Neural progenitor cell (in vitro differentiated cells): ENCODE measurements at regions not wholly inside any gene's neighbourhood (a gene's known extent, or its start where the extent isn't known, plus 50 kb on each side); places are given as distances from the start of the nearest gene placed in this dataset.
A peak's percentile ranks its signal among the peaks of the same experiment; 100 is the strongest.
"Not testable (repeated sequence)": the region's sequence is repeated elsewhere in the genome, so short reads cannot be mapped to it uniquely, and the experiment has no call there.

Experiments
- DNase-seq: peaks from one replicate; pipeline ENCODE4 v3.0.0-alpha.2; 2016; ENCODE audit warnings: low spot score
- H2AFZ ChIP-seq: fragments of 200-600 bp; sonication (generic); replicated peaks from 2 replicates; pipeline ENCODE4 v1.6.1; 2016; ENCODE audit warnings: antibody characterized with exemption
- H3F3A ChIP-seq: fragments of 200-600 bp; sonication (generic); 2 replicates; pipeline ENCODE4 v1.6.1; 2016; ENCODE audit warnings: antibody characterized with exemption, low read depth
- H3K27ac ChIP-seq: fragments of 200-600 bp; sonication (generic); 2 replicates; pipeline ENCODE4 v1.5.1; 2016; ENCODE audit warnings: mild to moderate bottlenecking
- H3K27me3 ChIP-seq: fragments of 200-600 bp; sonication (generic); 2 replicates; pipeline ENCODE4 v1.6.1; 2016; ENCODE audit warnings: mild to moderate bottlenecking, moderate library complexity
- H3K36me3 ChIP-seq: fragments of 200-600 bp; sonication (generic); 2 replicates; pipeline ENCODE4 v1.5.1; 2016
- H3K4me1 ChIP-seq: fragments of 200-600 bp; sonication (generic); 2 replicates; pipeline ENCODE4 v1.6.1; 2016; ENCODE audit warnings: mixed run types
- H3K4me2 ChIP-seq: fragments of 200-600 bp; sonication (generic); 2 replicates; pipeline ENCODE4 v1.6.1; 2016
- H3K4me3 ChIP-seq: fragments of 200-600 bp; sonication (generic); 2 replicates; pipeline ENCODE4 v1.5.1; 2016
- H3K79me2 ChIP-seq: fragments of 200-600 bp; sonication (generic); 2 replicates; pipeline ENCODE4 v1.6.1; 2016; ENCODE audit warnings: low read depth
- H3K9ac ChIP-seq: fragments of 200-600 bp; sonication (generic); 2 replicates; pipeline ENCODE4 v1.6.1; 2016
- H3K9me3 ChIP-seq: fragments of 200-600 bp; sonication (generic); 2 replicates; pipeline ENCODE4 v1.5.1; 2016; ENCODE audit warnings: low read depth
- H4K20me1 ChIP-seq: fragments of 200-600 bp; sonication (generic); 2 replicates; pipeline ENCODE4 v1.6.1; 2016; ENCODE audit warnings: low read depth
- H3K27ac Mint-ChIP-seq: 3 replicates; pipeline ENCODE4 v1.8.0; 2021; ENCODE audit warnings: mixed read lengths
- H3K27me3 Mint-ChIP-seq: 2 replicates; pipeline ENCODE4 v1.8.0; 2022; ENCODE audit warnings: low read depth, mild to moderate bottlenecking, inconsistent platforms, moderate library complexity, mixed read lengths; ENCODE audit not compliant: insufficient read depth
- H3K36me3 Mint-ChIP-seq: 3 replicates; pipeline ENCODE4 v1.8.0; 2021; ENCODE audit warnings: mixed read lengths
- H3K4me1 Mint-ChIP-seq: 3 replicates; pipeline ENCODE4 v1.8.0; 2021; ENCODE audit warnings: mixed read lengths
- H3K4me3 Mint-ChIP-seq: 3 replicates; pipeline ENCODE4 v1.8.0; 2021; ENCODE audit warnings: mild to moderate bottlenecking, moderate library complexity, mixed read lengths
- H3K9me3 Mint-ChIP-seq: 3 replicates; pipeline ENCODE4 v1.8.0; 2020; ENCODE audit warnings: mixed read lengths
- EZH2 ChIP-seq: fragments of 200-600 bp; sonication (generic); IDR thresholded peaks from 2 replicates; pipeline ENCODE4 v1.6.1; 2017; ENCODE audit warnings: antibody characterized with exemption, mild to moderate bottlenecking, moderate library complexity
- EZH2phosphoT487 ChIP-seq: fragments of 200-600 bp; sonication (generic); IDR thresholded peaks from 2 replicates; pipeline ENCODE4 v1.6.1; 2017; ENCODE audit warnings: antibody characterized with exemption
- TF ChIP-seq, protein P1 (sequence below): fragments of 200-600 bp; sonication (generic); IDR thresholded peaks from 2 replicates; pipeline ENCODE4 v1.5.1; 2017; ENCODE audit warnings: antibody characterized with exemption, mild to moderate bottlenecking

DNA sequence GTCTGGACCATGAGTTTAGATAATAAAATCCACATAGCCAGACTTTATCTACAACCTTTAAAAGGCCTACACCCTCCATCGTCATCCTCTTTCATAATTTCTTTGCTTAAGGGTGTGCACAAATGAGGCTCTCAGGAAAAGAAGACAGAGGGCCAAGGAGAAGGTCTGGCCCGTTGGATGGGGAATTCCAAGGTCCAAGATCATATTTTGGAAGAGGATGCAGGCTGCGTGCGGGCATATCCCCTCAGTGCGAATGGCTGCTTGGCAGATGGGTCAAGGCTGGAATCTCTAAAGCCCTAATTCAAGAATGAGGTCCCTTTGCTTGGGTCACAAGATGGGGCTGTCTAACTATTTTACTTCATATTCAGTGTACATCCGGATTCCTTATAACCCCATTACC is 782.2 kb upstream of the NCAM2 start:
- H3K27me3 Mint-ChIP-seq = no peaks in the 10 kb centered on the region
- DNase-seq = no peak
- TF ChIP-seq EZH2phosphoT487 (no peak), EZH2 (no peak)
- TF ChIP-seq, protein P1, sequence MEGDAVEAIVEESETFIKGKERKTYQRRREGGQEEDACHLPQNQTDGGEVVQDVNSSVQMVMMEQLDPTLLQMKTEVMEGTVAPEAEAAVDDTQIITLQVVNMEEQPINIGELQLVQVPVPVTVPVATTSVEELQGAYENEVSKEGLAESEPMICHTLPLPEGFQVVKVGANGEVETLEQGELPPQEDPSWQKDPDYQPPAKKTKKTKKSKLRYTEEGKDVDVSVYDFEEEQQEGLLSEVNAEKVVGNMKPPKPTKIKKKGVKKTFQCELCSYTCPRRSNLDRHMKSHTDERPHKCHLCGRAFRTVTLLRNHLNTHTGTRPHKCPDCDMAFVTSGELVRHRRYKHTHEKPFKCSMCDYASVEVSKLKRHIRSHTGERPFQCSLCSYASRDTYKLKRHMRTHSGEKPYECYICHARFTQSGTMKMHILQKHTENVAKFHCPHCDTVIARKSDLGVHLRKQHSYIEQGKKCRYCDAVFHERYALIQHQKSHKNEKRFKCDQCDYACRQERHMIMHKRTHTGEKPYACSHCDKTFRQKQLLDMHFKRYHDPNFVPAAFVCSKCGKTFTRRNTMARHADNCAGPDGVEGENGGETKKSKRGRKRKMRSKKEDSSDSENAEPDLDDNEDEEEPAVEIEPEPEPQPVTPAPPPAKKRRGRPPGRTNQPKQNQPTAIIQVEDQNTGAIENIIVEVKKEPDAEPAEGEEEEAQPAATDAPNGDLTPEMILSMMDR = no peak
- H3F3A ChIP-seq = no peaks in the 10 kb centered on the region
- H3K79me2 ChIP-seq = no peaks in the 10 kb centered on the region
- H3K9me3 ChIP-seq = no peaks in the 10 kb centered on the region
- no peaks in the 10 kb centered on the region for H3K27me3 ChIP-seq
- no peaks in the 10 kb centered on the region for H4K20me1 ChIP-seq
- H3K27ac ChIP-seq = no peak overlapping the region
- H3K4me1 Mint-ChIP-seq = no peaks in the 10 kb centered on the region
- H3K4me3 Mint-ChIP-seq = no peak overlapping the region
- no peaks in the 10 kb centered on the region for H3K9me3 Mint-ChIP-seq
- no peaks in the 10 kb centered on the region for H3K36me3 Mint-ChIP-seq
- peaks cover 3% of the 10 kb centered on the region for H3K4me1 ChIP-seq
- H3K4me3 ChIP-seq = no peak overlapping the region
- H3K36me3 ChIP-seq = no peaks in the 10 kb centered on the region
- H2AFZ ChIP-seq = peak overlapping the region; percentile 24
- H3K9ac ChIP-seq = no peak overlapping the region
- H3K27ac Mint-ChIP-seq = no peak overlapping the region
- no peak overlapping the region for H3K4me2 ChIP-seq

DNA sequence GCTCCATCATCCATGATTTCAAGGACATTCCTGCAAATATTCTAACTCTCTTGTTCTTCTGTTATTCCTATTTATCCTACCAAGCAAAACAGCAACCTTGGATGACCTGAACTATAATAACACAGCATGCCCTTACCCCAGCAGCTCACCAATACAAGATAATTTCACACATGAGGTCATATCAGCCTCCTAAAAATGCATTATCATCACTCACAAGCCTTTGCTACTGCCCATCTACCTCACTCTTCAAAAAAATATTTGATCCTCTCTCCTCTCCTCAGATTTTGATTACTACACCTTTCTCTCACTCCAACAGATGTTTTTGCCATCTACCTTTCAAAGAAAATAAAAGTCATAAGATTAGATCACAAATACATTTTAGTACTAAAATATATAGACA is 777.6 kb upstream of the NCAM2 start:
- Mint-ChIP-seq H3K9me3 (no peaks in the 10 kb centered on the region), H3K4me3 (no peak overlapping the region), H3K27ac (no peak overlapping the region), H3K4me1 (no peaks in the 10 kb centered on the region), H3K27me3 (no peaks in the 10 kb centered on the region), H3K36me3 (no peaks in the 10 kb centered on the region)
- Histone ChIP-seq H3K4me2 (no peak overlapping the region), H2AFZ (no peak overlapping the region), H3K36me3 (no peaks in the 10 kb centered on the region), H3F3A (no peaks in the 10 kb centered on the region), H4K20me1 (no peaks in the 10 kb centered on the region), H3K27ac (no peak overlapping the region), H3K79me2 (no peaks in the 10 kb centered on the region), H3K4me3 (no peak overlapping the region), H3K4me1 (no peaks in the 10 kb centered on the region), H3K9ac (no peak overlapping the region), H3K9me3 (no peaks in the 10 kb centered on the region), H3K27me3 (no peaks in the 10 kb centered on the region)
- no peak for DNase-seq
- TF ChIP-seq EZH2 (no peak), EZH2phosphoT487 (no peak)
- TF ChIP-seq, protein P1 = no peak

DNA sequence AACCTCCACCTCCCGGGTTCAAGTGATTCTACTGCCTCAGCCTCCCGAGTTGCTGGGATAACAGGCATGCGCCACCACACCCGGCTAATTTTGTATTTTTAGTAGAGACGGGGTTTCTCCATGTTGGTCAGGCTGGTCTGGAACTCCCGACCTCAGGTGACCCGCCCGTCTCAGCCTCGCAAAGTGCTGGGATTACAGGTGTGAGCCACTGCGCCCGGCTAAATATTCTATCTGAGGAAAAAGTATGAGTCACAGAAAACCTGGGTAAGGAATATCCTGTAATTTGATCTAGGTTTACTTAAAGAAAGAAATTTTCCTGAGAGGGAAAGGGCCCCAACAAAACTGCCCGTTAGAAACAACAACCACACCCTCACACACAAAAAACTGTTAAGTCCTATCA is 776.2 kb upstream of the NCAM2 start:
- H3K4me1 ChIP-seq, H2AFZ ChIP-seq, H3K79me2 ChIP-seq, H3K27ac Mint-ChIP-seq, H3K36me3 ChIP-seq, H3K9ac ChIP-seq, H4K20me1 ChIP-seq, H3F3A ChIP-seq, DNase-seq, H3K27me3 ChIP-seq, H3K4me1 Mint-ChIP-seq, H3K9me3 Mint-ChIP-seq, H3K36me3 Mint-ChIP-seq, H3K27ac ChIP-seq, H3K4me2 ChIP-seq, H3K9me3 ChIP-seq, H3K4me3 ChIP-seq, H3K27me3 Mint-ChIP-seq, H3K4me3 Mint-ChIP-seq: not testable (repeated sequence)

DNA sequence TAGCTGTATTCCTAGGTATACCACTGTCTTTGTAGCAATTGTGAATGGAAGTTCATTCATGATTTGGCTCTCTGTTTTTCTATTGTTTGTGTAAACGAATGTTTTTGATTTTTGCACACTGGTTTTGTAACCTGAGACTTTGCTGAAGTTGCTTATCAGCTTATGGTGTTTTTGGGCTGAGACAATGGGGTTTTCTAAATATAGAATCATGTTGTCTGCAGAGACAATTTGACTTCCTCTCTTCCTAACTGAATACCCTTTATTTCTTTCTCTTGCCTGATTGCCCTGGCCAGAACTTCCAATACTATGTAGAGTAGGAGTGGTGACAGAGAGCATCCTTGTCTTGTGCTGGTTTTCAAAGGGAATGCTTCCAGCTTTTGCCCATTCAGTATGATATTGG is 761.6 kb upstream of the NCAM2 start:
- not testable (repeated sequence) for H3K4me3 ChIP-seq

More for the DNA sequence above, 761.6 kb upstream of the NCAM2 start:
- H4K20me1 ChIP-seq, H3K9ac ChIP-seq, H3K27ac ChIP-seq, H3K4me2 ChIP-seq, H3K36me3 Mint-ChIP-seq, H3K9me3 Mint-ChIP-seq, H3K9me3 ChIP-seq, H3K4me3 Mint-ChIP-seq, H3K79me2 ChIP-seq, H3K36me3 ChIP-seq, H3K27me3 Mint-ChIP-seq, H3K4me1 ChIP-seq, H2AFZ ChIP-seq, H3K4me1 Mint-ChIP-seq, H3K27ac Mint-ChIP-seq, H3K27me3 ChIP-seq, H3F3A ChIP-seq, DNase-seq: not testable (repeated sequence)
